ENCODE measurements at regions not wholly inside any gene's neighbourhood (a gene's known extent, or its start where the extent isn't known, plus 50 kb on each side); places are given as distances from the start of the nearest gene placed in this dataset.

GRCh38 chr16:73231944-73232554 lies 184.1 kb upstream of the ZFHX3 start (continued):
- TF ChIP-seq PAXIP1 (CRISPR knock-in tag; conservative IDR thresholded peaks at IDR 0.05) = no peak
- TF ChIP-seq ZNF292 (CRISPR knock-in tag; IDR thresholded peaks at IDR 0.05; ENCODE audit: borderline replicate concordance, low read depth) = peak; percentile 44; the same call in 1 of the 2 replicates
- TF ChIP-seq, protein P1, sequence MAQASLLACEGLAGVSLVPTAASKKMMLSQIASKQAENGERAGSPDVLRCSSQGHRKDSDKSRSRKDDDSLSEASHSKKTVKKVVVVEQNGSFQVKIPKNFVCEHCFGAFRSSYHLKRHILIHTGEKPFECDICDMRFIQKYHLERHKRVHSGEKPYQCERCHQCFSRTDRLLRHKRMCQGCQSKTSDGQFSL (CRISPR knock-in tag; IDR thresholded peaks at IDR 0.05) = no peak
- TF ChIP-seq ATF5 (CRISPR knock-in tag; IDR thresholded peaks at IDR 0.05; ENCODE audit: low read depth) = no peak
- peak; percentile 65; the same call in 1 of the 2 replicates for TF ChIP-seq ZNF263 (CRISPR knock-in tag; IDR thresholded peaks at IDR 0.05)
- TF ChIP-seq KDM5B (CRISPR knock-in tag; IDR thresholded peaks at IDR 0.05; ENCODE audit: borderline replicate concordance) = peak; percentile 19; the same call in 1 of the 2 replicates
- TF ChIP-seq KAT2B (IDR thresholded peaks at IDR 0.05; ENCODE audit: borderline replicate concordance, low read depth, low read length) = peak; percentile 93; the same call in 1 of the 2 replicates
- no peak for TF ChIP-seq JUND (CRISPR knock-in tag; IDR thresholded peaks at IDR 0.05)
- no peak for TF ChIP-seq CBX1 (IDR thresholded peaks at IDR 0.05; ENCODE audit: low read depth)
- TF ChIP-seq MIXL1 (CRISPR knock-in tag; IDR thresholded peaks at IDR 0.05) = no peak
- TF ChIP-seq RCOR2 (CRISPR knock-in tag; IDR thresholded peaks at IDR 0.05) = no peak
- TF ChIP-seq NPAS2 (CRISPR knock-in tag; IDR thresholded peaks at IDR 0.05; ENCODE audit: borderline replicate concordance) = no peak
- no peak for TF ChIP-seq RELA (CRISPR knock-in tag; IDR thresholded peaks at IDR 0.05)
- no peak for TF ChIP-seq GRHL1 (CRISPR knock-in tag; conservative IDR thresholded peaks at IDR 0.05)
- no peak for TF ChIP-seq ZNF510 (CRISPR knock-in tag; IDR thresholded peaks at IDR 0.05; ENCODE audit: low read depth)
- peak; percentile 49; the same call in 1 of the 2 replicates for TF ChIP-seq BCL6 (CRISPR knock-in tag; IDR thresholded peaks at IDR 0.05)
- no peak for TF ChIP-seq ZNF816 (CRISPR knock-in tag; IDR thresholded peaks at IDR 0.05; ENCODE audit: borderline replicate concordance)
- no peak for TF ChIP-seq ZNF335 (CRISPR knock-in tag; IDR thresholded peaks at IDR 0.05)
- TF ChIP-seq ZNF772 (CRISPR knock-in tag; IDR thresholded peaks at IDR 0.05) = no peak
- no peak for TF ChIP-seq ZNF562 (CRISPR knock-in tag; IDR thresholded peaks at IDR 0.05; ENCODE audit: borderline replicate concordance)
- no peak for TF ChIP-seq KLF15 (CRISPR knock-in tag; IDR thresholded peaks at IDR 0.05; ENCODE audit: borderline replicate concordance)

All from HepG2 (cell line).